ENCODE measurements at regions not wholly inside any gene's neighbourhood (a gene's known extent, or its start where the extent isn't known, plus 50 kb on each side); places are given as distances from the start of the nearest gene placed in this dataset.

GRCh38 chr4:96691521-96691920 lies 851.6 kb downstream of the PDHA2 start:
- no peak for DNase-seq
- Histone ChIP-seq H3K14ac (ENCODE audit: low read length) (no peak overlapping the region), H3K79me1 (ENCODE audit: low read length) (no peaks in the 10 kb centered on the region), H2AFZ (ENCODE audit: insufficient read depth, low read length, poor library complexity) (no peak overlapping the region), H2BK5ac (ENCODE audit: low read depth, low read length, poor library complexity) (no peak overlapping the region), H3K4ac (ENCODE audit: low read depth, low read length) (no peak overlapping the region), H3K23ac (ENCODE audit: low read length) (no peak overlapping the region), H3K27ac (ENCODE audit: low read depth, low read length) (no peak overlapping the region), H3K9me3 (ENCODE audit: insufficient read depth, low read depth, low read length) (no peaks in the 10 kb centered on the region), H2BK12ac (ENCODE audit: low read length) (no peak overlapping the region), H2AK5ac (ENCODE audit: low read length) (no peak overlapping the region), H3K27me3 (ENCODE audit: insufficient read depth, low read length) (no peaks in the 10 kb centered on the region), H3K36me3 (ENCODE audit: control insufficient read depth in 1 of 2, insufficient read depth in 2 of 2, low read length in 2 of 2) (no peaks in the 10 kb centered on the region), H3K4me1 (ENCODE audit: control insufficient read depth in 1 of 2, insufficient read depth in 2 of 2, low read length in 2 of 2) (no peaks in the 10 kb centered on the region), H3K79me2 (ENCODE audit: control insufficient read depth, insufficient read depth, low read length, poor library complexity) (no peaks in the 10 kb centered on the region), H3K4me2 (ENCODE audit: low read length) (no peak overlapping the region), H4K91ac (ENCODE audit: low read depth, low read length) (no peak overlapping the region), H2BK120ac (ENCODE audit: insufficient read depth, low read length, poor library complexity) (no peak overlapping the region), H3K4me3 (ENCODE audit: low read depth, low read length) (no peak overlapping the region), H3K9ac (ENCODE audit: low read length) (no peak overlapping the region), H4K8ac (ENCODE audit: low read depth, low read length) (no peak overlapping the region), H3K18ac (ENCODE audit: low read length) (no peak overlapping the region), H4K12ac (ENCODE audit: low read depth, low read length) (no peak overlapping the region)
- WGBS (ENCODE audit: extremely low coverage, insufficient coverage, insufficient read length), result no CpG with 5 or more reads among the region's 5 CpGs

- Histone ChIP-seq H3K14ac (ENCODE audit: low read length) (no peak overlapping the region), H3K4ac (ENCODE audit: low read depth, low read length) (no peak overlapping the region), H2AK5ac (ENCODE audit: low read length) (no peak overlapping the region), H2BK5ac (ENCODE audit: low read depth, low read length, poor library complexity) (no peak overlapping the region), H3K4me1 (ENCODE audit: control insufficient read depth in 1 of 2, insufficient read depth in 2 of 2, low read length in 2 of 2) (no peaks in the 10 kb centered on the region), H3K4me3 (ENCODE audit: low read depth, low read length) (no peak overlapping the region), H3K9ac (ENCODE audit: low read length) (no peak overlapping the region), H3K9me3 (ENCODE audit: insufficient read depth, low read depth, low read length) (no peaks in the 10 kb centered on the region), H2AFZ (ENCODE audit: insufficient read depth, low read length, poor library complexity) (no peak overlapping the region), H3K4me2 (ENCODE audit: low read length) (no peak overlapping the region), H3K27me3 (ENCODE audit: insufficient read depth, low read length) (no peaks in the 10 kb centered on the region), H4K91ac (ENCODE audit: low read depth, low read length) (no peak overlapping the region), H2BK120ac (ENCODE audit: insufficient read depth, low read length, poor library complexity) (no peak overlapping the region), H2BK12ac (ENCODE audit: low read length) (no peak overlapping the region), H3K18ac (ENCODE audit: low read length) (no peak overlapping the region), H3K36me3 (ENCODE audit: control insufficient read depth in 1 of 2, insufficient read depth in 2 of 2, low read length in 2 of 2) (no peaks in the 10 kb centered on the region), H3K27ac (ENCODE audit: low read depth, low read length) (no peak overlapping the region), H3K79me1 (ENCODE audit: low read length) (no peaks in the 10 kb centered on the region), H4K8ac (ENCODE audit: low read depth, low read length) (no peak overlapping the region), H3K23ac (ENCODE audit: low read length) (no peak overlapping the region), H3K79me2 (ENCODE audit: control insufficient read depth, insufficient read depth, low read length, poor library complexity) (no peaks in the 10 kb centered on the region), H4K12ac (ENCODE audit: low read depth, low read length) (no peak overlapping the region)
- no peak for DNase-seq
- no CpG with 5 or more reads among the region's 2 CpGs for WGBS (ENCODE audit: extremely low coverage, insufficient coverage, insufficient read length)
Observed at GRCh38 chr4:96698831-96699230, 858.9 kb downstream of the PDHA2 start.

GRCh38 chr4:96703265-96703664 lies 863.4 kb downstream of the PDHA2 start:
- Histone ChIP-seq H3K23ac (ENCODE audit: low read length) (no peak overlapping the region), H3K27ac (ENCODE audit: low read depth, low read length) (no peak overlapping the region)

DNA sequence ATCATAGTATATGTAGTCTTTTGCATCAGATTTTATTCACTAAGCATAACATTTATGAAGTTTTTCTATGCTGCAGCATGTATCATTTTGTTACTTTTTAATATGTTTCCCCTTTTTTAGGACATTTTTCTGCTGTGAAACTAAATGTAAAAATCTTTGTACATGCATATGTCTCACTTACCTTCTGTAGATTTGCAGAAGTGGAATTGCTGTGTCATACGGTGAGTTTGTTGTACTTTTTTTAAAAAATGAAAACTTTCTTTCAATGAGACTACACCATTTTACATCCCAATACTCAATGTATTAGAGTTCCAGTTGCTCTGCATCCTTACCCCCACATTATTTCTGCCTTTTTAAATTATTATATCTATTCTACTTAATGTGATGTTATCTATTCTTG lies 868.9 kb downstream of the PDHA2 start:
- no peak overlapping the region for H2BK5ac ChIP-seq (ENCODE audit: low read depth, low read length, poor library complexity)
- H3K18ac ChIP-seq (ENCODE audit: low read length), result no peak overlapping the region
- no peaks in the 10 kb centered on the region for H3K79me1 ChIP-seq (ENCODE audit: low read length)
- no CpG with 5 or more reads among the region's 1 CpG for WGBS (ENCODE audit: extremely low coverage, insufficient coverage, insufficient read length)
- no peak overlapping the region for H4K12ac ChIP-seq (ENCODE audit: low read depth, low read length)
- no peak overlapping the region for H4K91ac ChIP-seq (ENCODE audit: low read depth, low read length)
- no peak overlapping the region for H3K27ac ChIP-seq (ENCODE audit: low read depth, low read length)
- no peaks in the 10 kb centered on the region for H3K4me1 ChIP-seq (ENCODE audit: control insufficient read depth in 1 of 2, insufficient read depth in 2 of 2, low read length in 2 of 2)
- H3K4me3 ChIP-seq (ENCODE audit: low read depth, low read length), result no peak overlapping the region
- no peak overlapping the region for H3K9ac ChIP-seq (ENCODE audit: low read length)
- no peak overlapping the region for H3K4ac ChIP-seq (ENCODE audit: low read depth, low read length)
- no peak overlapping the region for H3K4me2 ChIP-seq (ENCODE audit: low read length)
- no peak overlapping the region for H4K8ac ChIP-seq (ENCODE audit: low read depth, low read length)
- no peak overlapping the region for H2BK120ac ChIP-seq (ENCODE audit: insufficient read depth, low read length, poor library complexity)
- no peaks in the 10 kb centered on the region for H3K27me3 ChIP-seq (ENCODE audit: insufficient read depth, low read length)
- H2BK12ac ChIP-seq (ENCODE audit: low read length), result no peak overlapping the region
- no peak overlapping the region for H2AK5ac ChIP-seq (ENCODE audit: low read length)
- H3K79me2 ChIP-seq (ENCODE audit: control insufficient read depth, insufficient read depth, low read length, poor library complexity), result no peaks in the 10 kb centered on the region
- no peak for DNase-seq
- no peaks in the 10 kb centered on the region for H3K36me3 ChIP-seq (ENCODE audit: control insufficient read depth in 1 of 2, insufficient read depth in 2 of 2, low read length in 2 of 2)
- H3K23ac ChIP-seq (ENCODE audit: low read length), result no peak overlapping the region
- no peak overlapping the region for H3K14ac ChIP-seq (ENCODE audit: low read length)
- no peak overlapping the region for H2AFZ ChIP-seq (ENCODE audit: insufficient read depth, low read length, poor library complexity)
- H3K9me3 ChIP-seq (ENCODE audit: insufficient read depth, low read depth, low read length), result no peaks in the 10 kb centered on the region

More at GRCh38 chr4:96703265-96703664, 863.4 kb downstream of the PDHA2 start:
- Histone ChIP-seq H2BK12ac (ENCODE audit: low read length) (no peak overlapping the region), H3K36me3 (ENCODE audit: control insufficient read depth in 1 of 2, insufficient read depth in 2 of 2, low read length in 2 of 2) (no peaks in the 10 kb centered on the region), H3K9me3 (ENCODE audit: insufficient read depth, low read depth, low read length) (no peaks in the 10 kb centered on the region), H3K79me2 (ENCODE audit: control insufficient read depth, insufficient read depth, low read length, poor library complexity) (no peaks in the 10 kb centered on the region), H3K4me3 (ENCODE audit: low read depth, low read length) (no peak overlapping the region), H3K14ac (ENCODE audit: low read length) (no peak overlapping the region), H3K4me2 (ENCODE audit: low read length) (no peak overlapping the region), H3K27me3 (ENCODE audit: insufficient read depth, low read length) (no peaks in the 10 kb centered on the region), H3K9ac (ENCODE audit: low read length) (no peak overlapping the region), H3K79me1 (ENCODE audit: low read length) (no peaks in the 10 kb centered on the region), H2BK5ac (ENCODE audit: low read depth, low read length, poor library complexity) (no peak overlapping the region), H2AFZ (ENCODE audit: insufficient read depth, low read length, poor library complexity) (no peak overlapping the region), H4K91ac (ENCODE audit: low read depth, low read length) (no peak overlapping the region), H3K4me1 (ENCODE audit: control insufficient read depth in 1 of 2, insufficient read depth in 2 of 2, low read length in 2 of 2) (no peaks in the 10 kb centered on the region), H4K12ac (ENCODE audit: low read depth, low read length) (no peak overlapping the region), H2BK120ac (ENCODE audit: insufficient read depth, low read length, poor library complexity) (no peak overlapping the region), H3K18ac (ENCODE audit: low read length) (no peak overlapping the region), H2AK5ac (ENCODE audit: low read length) (no peak overlapping the region), H4K8ac (ENCODE audit: low read depth, low read length) (no peak overlapping the region), H3K4ac (ENCODE audit: low read depth, low read length) (no peak overlapping the region)
- DNase-seq, result no peak
- WGBS (ENCODE audit: extremely low coverage, insufficient coverage, insufficient read length), result no CpG with 5 or more reads among the region's 2 CpGs

Measured in trophoblast cell (in vitro differentiated cells and primary cell).